ENCODE measurements at regions not wholly inside any gene's neighbourhood (a gene's known extent, or its start where the extent isn't known, plus 50 kb on each side); places are given as distances from the start of the nearest gene placed in this dataset.
"Not testable (repeated sequence)": the region's sequence is repeated elsewhere in the genome, so short reads cannot be mapped to it uniquely, and the experiment has no call there.

DNA sequence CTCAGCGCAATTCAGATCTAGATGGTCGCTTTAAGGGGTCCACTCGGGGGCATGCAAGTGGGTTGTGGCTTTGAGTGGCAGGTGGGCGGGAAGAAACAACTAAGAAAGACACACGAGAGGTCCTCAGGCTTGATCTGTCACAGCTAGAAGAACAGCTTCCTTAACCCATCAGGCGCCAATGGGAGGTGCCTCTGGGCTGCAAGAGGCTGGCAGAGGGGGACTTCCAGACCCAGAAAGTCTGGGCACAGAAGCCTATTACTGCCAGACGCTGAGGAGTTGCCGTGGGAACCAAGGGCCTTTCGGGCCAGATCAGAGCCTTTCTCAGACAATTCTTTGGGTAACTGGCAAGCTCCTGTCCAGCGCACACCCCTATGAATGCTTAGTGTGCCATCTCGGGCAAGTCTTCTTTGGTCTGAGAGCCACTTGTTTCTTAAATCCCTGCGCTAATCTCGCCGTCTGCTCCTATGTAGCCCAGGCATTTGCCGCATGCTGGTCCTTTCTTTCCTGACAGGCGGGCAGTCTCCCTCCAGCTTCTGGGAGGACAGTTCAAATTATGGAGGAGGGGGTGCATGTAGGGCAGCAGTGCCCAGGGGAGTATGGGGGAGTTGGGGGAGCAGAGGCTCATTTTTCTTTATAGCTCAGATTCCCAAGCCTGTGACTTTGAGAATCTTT, 300.9 kb upstream of the ZNF337 start:
- H3K27ac Mint-ChIP-seq; H3K4me1 Mint-ChIP-seq (ENCODE audit: low read depth): not testable (repeated sequence)

GRCh38 chr20:25992146-25992545, 295.5 kb upstream of the ZNF337 start:
- TF ChIP-seq, protein P1, sequence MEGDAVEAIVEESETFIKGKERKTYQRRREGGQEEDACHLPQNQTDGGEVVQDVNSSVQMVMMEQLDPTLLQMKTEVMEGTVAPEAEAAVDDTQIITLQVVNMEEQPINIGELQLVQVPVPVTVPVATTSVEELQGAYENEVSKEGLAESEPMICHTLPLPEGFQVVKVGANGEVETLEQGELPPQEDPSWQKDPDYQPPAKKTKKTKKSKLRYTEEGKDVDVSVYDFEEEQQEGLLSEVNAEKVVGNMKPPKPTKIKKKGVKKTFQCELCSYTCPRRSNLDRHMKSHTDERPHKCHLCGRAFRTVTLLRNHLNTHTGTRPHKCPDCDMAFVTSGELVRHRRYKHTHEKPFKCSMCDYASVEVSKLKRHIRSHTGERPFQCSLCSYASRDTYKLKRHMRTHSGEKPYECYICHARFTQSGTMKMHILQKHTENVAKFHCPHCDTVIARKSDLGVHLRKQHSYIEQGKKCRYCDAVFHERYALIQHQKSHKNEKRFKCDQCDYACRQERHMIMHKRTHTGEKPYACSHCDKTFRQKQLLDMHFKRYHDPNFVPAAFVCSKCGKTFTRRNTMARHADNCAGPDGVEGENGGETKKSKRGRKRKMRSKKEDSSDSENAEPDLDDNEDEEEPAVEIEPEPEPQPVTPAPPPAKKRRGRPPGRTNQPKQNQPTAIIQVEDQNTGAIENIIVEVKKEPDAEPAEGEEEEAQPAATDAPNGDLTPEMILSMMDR (IDR thresholded peaks at IDR 0.05), result no peak
- no peak for DNase-seq
- no peak overlapping the region for H3K4me3 Mint-ChIP-seq
- H3K36me3 Mint-ChIP-seq (ENCODE audit: low read depth), result no peaks in the 10 kb centered on the region
- peaks cover 17% of the 10 kb centered on the region for H3K27me3 Mint-ChIP-seq (ENCODE audit: insufficient read depth)
- H3K9me3 Mint-ChIP-seq, result peaks cover 4% of the 10 kb centered on the region; the same call in 1 of the 2 replicates
- H3K27ac Mint-ChIP-seq, result no peak overlapping the region
- peaks cover 8% of the 10 kb centered on the region for H3K4me1 Mint-ChIP-seq (ENCODE audit: low read depth)

More for the DNA sequence above, 300.9 kb upstream of the ZNF337 start:
- H3K27me3 Mint-ChIP-seq (ENCODE audit: insufficient read depth), result peaks cover 12% of the 10 kb centered on the region
- not testable (repeated sequence) for H3K4me3 Mint-ChIP-seq; DNase-seq; H3K9me3 Mint-ChIP-seq; H3K36me3 Mint-ChIP-seq (ENCODE audit: low read depth)

- Mint-ChIP-seq H3K36me3 (ENCODE audit: low read depth) (no peaks in the 10 kb centered on the region), H3K27me3 (ENCODE audit: insufficient read depth) (peaks cover 17% of the 10 kb centered on the region), H3K4me1 (ENCODE audit: low read depth) (peaks cover 12% of the 10 kb centered on the region), H3K9me3 (peaks cover 4% of the 10 kb centered on the region; the same call in 1 of the 2 replicates), H3K4me3 (no peak overlapping the region), H3K27ac (no peak overlapping the region)
- TF ChIP-seq, protein P1 (IDR thresholded peaks at IDR 0.05), result no peak
- DNase-seq, result no peak
Observed at GRCh38 chr20:25991756-25992130, 295.1 kb upstream of the ZNF337 start.

DNA sequence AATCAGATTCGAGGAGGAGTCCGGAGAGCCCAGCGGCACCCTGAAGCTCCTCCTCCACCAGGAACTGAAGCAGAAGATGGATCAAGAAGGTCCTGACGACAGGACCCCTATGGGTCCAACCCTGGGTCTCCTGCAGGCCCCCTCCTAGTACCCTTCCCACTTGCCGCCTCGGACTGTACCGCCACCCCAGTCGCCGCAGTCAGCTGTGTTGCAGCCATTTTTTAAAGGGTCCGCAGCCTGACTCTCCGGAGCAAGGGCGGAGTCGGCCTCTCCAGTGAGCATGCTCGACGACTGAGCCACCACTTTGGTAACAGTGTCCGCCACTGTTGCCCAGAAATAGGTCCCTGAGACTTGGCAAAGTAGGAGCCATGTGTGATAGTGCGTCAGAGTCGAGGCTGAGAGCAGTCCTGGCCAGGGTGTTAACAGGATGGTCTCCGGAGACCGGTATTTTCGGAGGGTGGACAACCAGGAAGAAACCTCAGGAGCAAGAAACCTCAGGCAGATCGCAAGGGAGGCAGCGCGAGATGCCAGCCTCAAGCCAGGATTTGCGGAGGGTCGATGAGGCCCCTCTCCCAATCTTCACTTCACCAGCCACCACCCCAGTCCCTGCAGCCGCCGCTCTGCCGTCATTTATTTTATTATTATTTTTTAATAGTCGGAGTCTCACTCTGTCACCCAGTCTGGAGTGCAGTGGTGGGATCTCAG, 294.6 kb upstream of the ZNF337 start:
- no peaks in the 10 kb centered on the region for H3K36me3 Mint-ChIP-seq (ENCODE audit: low read depth)
- H3K27me3 Mint-ChIP-seq (ENCODE audit: insufficient read depth), result peaks cover 17% of the 10 kb centered on the region
- peaks cover 4% of the 10 kb centered on the region; the same call in 1 of the 2 replicates for H3K9me3 Mint-ChIP-seq
- TF ChIP-seq, protein P1 (IDR thresholded peaks at IDR 0.05), result no peak
- H3K4me1 Mint-ChIP-seq (ENCODE audit: low read depth), result peaks cover 15% of the 10 kb centered on the region
- no peak overlapping the region for H3K27ac Mint-ChIP-seq
- no peak overlapping the region for H3K4me3 Mint-ChIP-seq
- DNase-seq, result no peak

DNA sequence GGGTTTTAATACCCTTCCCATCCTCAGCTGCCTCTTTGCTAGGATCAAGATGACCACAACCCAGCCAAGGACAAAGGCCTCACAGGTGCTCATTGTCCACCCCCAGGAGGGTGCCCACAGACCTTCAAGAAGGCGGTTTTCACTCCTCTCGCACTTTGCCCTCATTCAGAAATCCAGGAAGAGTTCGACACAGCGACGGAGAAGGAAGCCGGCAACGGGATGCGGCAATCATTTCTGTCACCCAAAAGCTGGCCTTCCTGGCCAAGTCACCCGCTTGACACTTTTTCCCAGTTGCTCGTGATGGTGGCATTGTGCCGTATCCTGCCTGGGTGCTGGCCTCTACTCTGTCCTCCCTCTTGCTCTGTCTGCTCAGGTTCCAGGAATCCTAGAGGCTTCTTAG, 293.0 kb upstream of the ZNF337 start:
- not testable (repeated sequence) for H3K27ac Mint-ChIP-seq; H3K4me3 Mint-ChIP-seq; H3K9me3 Mint-ChIP-seq; DNase-seq; H3K36me3 Mint-ChIP-seq (ENCODE audit: low read depth)
- H3K27me3 Mint-ChIP-seq (ENCODE audit: insufficient read depth), result peaks cover 17% of the 10 kb centered on the region
- H3K4me1 Mint-ChIP-seq (ENCODE audit: low read depth), result peaks cover 15% of the 10 kb centered on the region

DNA sequence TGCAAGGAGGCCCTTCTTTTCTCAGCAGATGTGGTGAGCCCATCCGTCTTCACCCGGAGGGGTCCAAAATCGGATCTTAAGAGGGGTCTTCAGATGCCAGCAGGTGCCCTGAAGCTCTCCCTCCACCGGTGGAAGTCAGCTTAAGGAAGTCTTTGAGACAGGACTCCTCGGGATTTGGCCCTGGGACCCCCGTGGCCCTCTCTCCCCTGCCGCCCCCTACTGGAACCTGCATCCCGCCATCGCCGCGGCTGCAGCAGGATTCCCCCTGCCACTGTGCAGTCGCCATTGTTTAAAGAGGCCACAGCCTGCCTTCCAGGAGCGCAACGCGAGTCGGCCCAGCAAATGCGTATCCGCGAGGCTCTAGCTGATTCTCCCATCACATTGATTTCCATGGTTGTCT, 292.5 kb upstream of the ZNF337 start:
- TF ChIP-seq, protein P1 (IDR thresholded peaks at IDR 0.05), result no peak
- H3K4me1 Mint-ChIP-seq (ENCODE audit: low read depth), result peaks cover 15% of the 10 kb centered on the region

DNA sequence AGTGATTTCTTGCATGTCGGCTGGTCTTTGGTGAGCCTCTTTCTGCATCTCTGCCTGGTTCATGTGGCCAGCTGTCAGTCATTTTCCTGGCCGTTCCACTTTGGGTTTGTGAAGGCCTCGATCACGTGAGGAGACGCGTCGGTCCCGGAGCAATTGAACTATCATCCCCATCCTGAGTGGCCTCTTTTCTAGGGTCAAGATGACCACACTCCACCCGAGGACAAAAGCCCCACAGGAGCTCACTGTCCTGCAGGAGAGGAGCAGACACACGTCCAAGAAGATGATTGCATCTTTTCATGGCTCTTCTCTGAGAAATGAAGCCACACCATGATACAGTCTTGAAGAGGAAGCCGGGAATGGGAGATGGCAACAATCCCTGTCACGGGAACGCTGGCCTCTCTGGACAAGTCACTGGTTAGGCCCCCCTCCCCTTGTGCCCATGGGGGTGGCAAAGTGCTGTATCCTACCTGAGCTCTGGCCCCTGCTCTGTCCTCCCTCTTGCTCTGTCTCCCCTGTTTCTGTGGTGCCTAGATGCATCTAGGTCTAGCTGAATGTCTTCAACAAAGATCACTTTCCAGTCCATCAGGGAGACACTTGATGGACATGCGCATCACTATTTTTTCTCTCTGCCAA, 291.4 kb upstream of the ZNF337 start:
- H3K9me3 Mint-ChIP-seq; DNase-seq; H3K36me3 Mint-ChIP-seq (ENCODE audit: low read depth); H3K27ac Mint-ChIP-seq: not testable (repeated sequence)
- Mint-ChIP-seq H3K27me3 (ENCODE audit: insufficient read depth) (peaks cover 12% of the 10 kb centered on the region), H3K4me1 (ENCODE audit: low read depth) (peaks cover 15% of the 10 kb centered on the region), H3K4me3 (peak overlapping the region; percentile 83)

More for the DNA sequence above, 292.5 kb upstream of the ZNF337 start:
- DNase-seq, result no peak
- no peaks in the 10 kb centered on the region for H3K36me3 Mint-ChIP-seq (ENCODE audit: low read depth)
- H3K4me3 Mint-ChIP-seq, result no peak overlapping the region
- H3K27ac Mint-ChIP-seq, result no peak overlapping the region
- H3K9me3 Mint-ChIP-seq, result peaks cover 7% of the 10 kb centered on the region; the same call in 1 of the 2 replicates
- H3K27me3 Mint-ChIP-seq (ENCODE audit: insufficient read depth), result peaks cover 14% of the 10 kb centered on the region

All from HFFc6 (cell line).